HUES6 (cell line): ENCODE measurements at regions not wholly inside any gene's neighbourhood (a gene's known extent, or its start where the extent isn't known, plus 50 kb on each side); places are given as distances from the start of the nearest gene placed in this dataset.

Source experiments
- H3K27ac ChIP-seq: 2 replicates; pipeline ENCODE4 v1.7.0; 2013; ENCODE audit warnings: low read depth, mild to moderate bottlenecking, low read length, inconsistent platforms
- H3K27me3 ChIP-seq: 2 replicates; pipeline ENCODE4 v1.6.1; 2013; ENCODE audit warnings: low read length; ENCODE audit not compliant: control insufficient read depth, insufficient read depth
- H3K36me3 ChIP-seq: 2 replicates; pipeline ENCODE4 v1.6.1; 2013; ENCODE audit warnings: low read length; ENCODE audit not compliant: control insufficient read depth, insufficient read depth
- H3K4me1 ChIP-seq: 2 replicates; pipeline ENCODE4 v1.6.1; 2013; ENCODE audit warnings: low read length; ENCODE audit not compliant: control insufficient read depth, insufficient read depth
- H3K4me3 ChIP-seq: 2 replicates; pipeline ENCODE4 v1.5.1; 2013; ENCODE audit warnings: low read depth, low read length
- H3K9ac ChIP-seq: one replicate; pipeline ENCODE4 v1.6.1; 2013; ENCODE audit warnings: mild to moderate bottlenecking, low read length
- H3K9me3 ChIP-seq: 2 replicates; pipeline ENCODE4 v1.6.1; 2013; ENCODE audit warnings: low read depth, low read length; ENCODE audit not compliant: control insufficient read depth, insufficient read depth

DNA sequence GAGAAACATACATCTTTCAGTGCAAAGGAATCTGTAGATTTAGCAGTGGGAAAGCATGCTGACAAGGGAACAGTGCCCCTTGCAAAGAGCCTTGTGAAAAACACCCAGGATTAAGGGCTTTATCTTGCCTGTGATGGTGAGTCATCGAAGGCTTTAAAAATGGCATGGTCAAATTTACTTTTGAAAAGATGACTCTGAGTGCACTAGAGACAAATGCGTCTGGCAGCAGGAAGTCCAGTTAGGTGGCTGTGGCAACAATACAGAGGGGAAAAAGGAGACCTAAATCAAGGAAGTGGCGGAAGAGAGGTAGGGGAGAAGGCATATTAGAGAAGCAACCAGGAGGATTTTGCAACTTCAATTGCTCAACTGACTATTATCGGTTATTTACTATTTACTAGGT, 472.6 kb upstream of the CPEB2 start:
- Histone ChIP-seq H3K36me3 (no peaks in the 10 kb centered on the region), H3K27ac (no peak overlapping the region), H3K4me1 (peaks cover 14% of the 10 kb centered on the region), H3K4me3 (no peak overlapping the region), H3K27me3 (no peaks in the 10 kb centered on the region), H3K9ac (no peak overlapping the region), H3K9me3 (no peaks in the 10 kb centered on the region)

- Histone ChIP-seq H3K27ac (no peak overlapping the region), H3K9me3 (no peaks in the 10 kb centered on the region), H3K36me3 (no peaks in the 10 kb centered on the region), H3K9ac (no peak overlapping the region), H3K4me1 (peaks cover 14% of the 10 kb centered on the region), H3K27me3 (no peaks in the 10 kb centered on the region), H3K4me3 (no peak overlapping the region)
Measured at GRCh38 chr4:14532436-14532835, 469.8 kb upstream of the CPEB2 start.

GRCh38 chr4:14539246-14539645, 463.0 kb upstream of the CPEB2 start:
- H3K36me3 ChIP-seq: no peaks in the 10 kb centered on the region
- H3K9me3 ChIP-seq: no peaks in the 10 kb centered on the region
- no peak overlapping the region for H3K9ac ChIP-seq
- peaks cover 3% of the 10 kb centered on the region; the same call in 1 of the 2 replicates for H3K4me1 ChIP-seq
- H3K27ac ChIP-seq: no peak overlapping the region
- no peak overlapping the region for H3K4me3 ChIP-seq
- no peaks in the 10 kb centered on the region for H3K27me3 ChIP-seq

- H3K4me3 ChIP-seq: no peak overlapping the region
- H3K4me1 ChIP-seq: no peaks in the 10 kb centered on the region
- no peak overlapping the region for H3K27ac ChIP-seq
- H3K9ac ChIP-seq: no peak overlapping the region
- H3K27me3 ChIP-seq: no peaks in the 10 kb centered on the region
- H3K36me3 ChIP-seq: no peaks in the 10 kb centered on the region
- H3K9me3 ChIP-seq: no peaks in the 10 kb centered on the region
Measured at GRCh38 chr4:14545163-14545562, 457.1 kb upstream of the CPEB2 start.

DNA sequence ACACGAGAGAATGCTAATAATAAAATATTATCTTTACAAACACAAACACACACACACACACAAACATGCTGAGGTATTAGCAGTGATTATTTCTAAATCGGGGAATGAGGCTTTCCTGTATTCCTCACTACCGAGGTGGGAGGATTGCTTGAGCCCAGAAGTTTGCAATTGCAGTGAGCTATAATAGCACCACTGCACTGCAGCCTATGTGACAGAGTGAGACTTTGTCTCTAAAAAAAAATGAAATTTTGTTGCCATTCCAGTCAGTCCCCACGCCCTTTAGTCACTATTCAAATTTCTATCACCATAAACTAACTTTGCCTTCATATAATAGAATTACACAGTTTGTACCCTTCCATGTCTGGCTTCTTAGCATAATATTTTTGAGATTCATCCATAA, 456.5 kb upstream of the CPEB2 start:
- H3K27me3 ChIP-seq: no peaks in the 10 kb centered on the region
- H3K9ac ChIP-seq: no peak overlapping the region
- H3K27ac ChIP-seq: no peak overlapping the region
- no peaks in the 10 kb centered on the region for H3K9me3 ChIP-seq
- H3K4me3 ChIP-seq: no peak overlapping the region
- no peaks in the 10 kb centered on the region for H3K4me1 ChIP-seq
- no peaks in the 10 kb centered on the region for H3K36me3 ChIP-seq

GRCh38 chr4:14552119-14552518, 450.2 kb upstream of the CPEB2 start:
- no peak overlapping the region for H3K9ac ChIP-seq
- H3K9me3 ChIP-seq: no peaks in the 10 kb centered on the region
- no peaks in the 10 kb centered on the region for H3K36me3 ChIP-seq
- no peaks in the 10 kb centered on the region for H3K4me1 ChIP-seq
- H3K27me3 ChIP-seq: no peaks in the 10 kb centered on the region
- no peak overlapping the region for H3K27ac ChIP-seq
- H3K4me3 ChIP-seq: no peak overlapping the region

DNA sequence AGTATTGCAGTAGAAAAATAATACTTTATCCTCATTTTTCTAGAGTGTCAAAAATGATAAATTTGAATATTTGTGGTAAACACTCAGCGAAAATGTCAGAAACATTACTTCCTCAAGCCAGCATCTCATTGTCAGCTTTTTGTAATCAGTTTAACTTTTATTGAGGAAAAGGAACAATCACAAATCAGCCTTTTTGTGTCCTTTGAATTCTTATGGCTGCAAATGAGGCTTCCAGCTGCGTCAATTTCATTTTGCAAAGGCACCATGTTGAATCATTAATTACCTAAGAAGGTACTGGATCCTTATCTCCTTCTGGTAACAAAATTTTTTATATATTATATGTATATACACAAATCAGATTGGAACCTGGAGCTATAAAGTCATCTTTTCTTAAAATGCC, 442.6 kb upstream of the CPEB2 start:
- no peak overlapping the region for H3K27ac ChIP-seq
- no peak overlapping the region for H3K4me3 ChIP-seq
- H3K9me3 ChIP-seq: no peaks in the 10 kb centered on the region
- H3K9ac ChIP-seq: no peak overlapping the region
- no peaks in the 10 kb centered on the region for H3K36me3 ChIP-seq
- no peaks in the 10 kb centered on the region for H3K27me3 ChIP-seq
- no peaks in the 10 kb centered on the region for H3K4me1 ChIP-seq

DNA sequence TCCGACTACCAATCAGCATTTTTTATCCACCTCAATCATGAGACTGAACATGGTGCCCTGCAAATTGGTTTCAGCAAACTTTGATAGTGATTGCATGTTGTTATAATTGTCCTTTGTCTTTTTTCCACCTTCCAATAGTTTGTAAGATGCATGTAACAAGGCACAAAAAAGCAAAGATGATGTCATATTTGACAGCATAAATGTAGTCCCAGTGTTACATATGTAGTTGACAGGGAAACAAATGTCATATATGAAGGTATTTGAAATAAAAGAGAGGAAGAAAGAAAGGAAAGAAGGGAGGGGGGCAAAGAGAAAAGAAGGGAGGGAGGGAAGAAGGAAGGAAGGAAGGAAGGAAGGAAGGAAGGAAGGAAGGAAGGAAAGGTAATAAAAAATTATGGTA, 441.7 kb upstream of the CPEB2 start:
- Histone ChIP-seq H3K9ac (no peak overlapping the region), H3K4me1 (no peaks in the 10 kb centered on the region), H3K27ac (no peak overlapping the region), H3K36me3 (no peaks in the 10 kb centered on the region), H3K4me3 (no peak overlapping the region), H3K27me3 (no peaks in the 10 kb centered on the region), H3K9me3 (no peaks in the 10 kb centered on the region)

DNA sequence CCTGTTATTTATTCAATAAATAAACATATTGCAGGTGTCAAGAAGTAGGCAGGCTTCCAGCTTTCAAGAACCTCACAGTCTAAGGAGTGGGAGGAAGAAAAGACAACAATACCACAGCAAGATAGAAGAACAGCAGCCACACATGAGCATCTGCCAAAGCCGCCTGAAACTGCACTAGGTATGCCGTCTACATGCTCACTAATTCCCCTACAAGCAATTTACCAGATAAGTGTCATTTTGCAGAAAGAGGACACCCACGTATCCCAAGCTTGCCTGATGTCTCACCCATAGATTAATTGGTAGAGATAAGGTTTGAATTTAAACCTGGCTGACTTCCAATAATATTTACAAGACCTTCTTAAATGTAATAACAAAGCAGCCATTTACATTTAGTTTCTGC, 439.4 kb upstream of the CPEB2 start:
- no peaks in the 10 kb centered on the region for H3K27me3 ChIP-seq
- H3K36me3 ChIP-seq: no peaks in the 10 kb centered on the region
- no peak overlapping the region for H3K4me3 ChIP-seq
- no peak overlapping the region for H3K9ac ChIP-seq
- no peaks in the 10 kb centered on the region for H3K4me1 ChIP-seq
- H3K9me3 ChIP-seq: no peaks in the 10 kb centered on the region
- no peak overlapping the region for H3K27ac ChIP-seq

DNA sequence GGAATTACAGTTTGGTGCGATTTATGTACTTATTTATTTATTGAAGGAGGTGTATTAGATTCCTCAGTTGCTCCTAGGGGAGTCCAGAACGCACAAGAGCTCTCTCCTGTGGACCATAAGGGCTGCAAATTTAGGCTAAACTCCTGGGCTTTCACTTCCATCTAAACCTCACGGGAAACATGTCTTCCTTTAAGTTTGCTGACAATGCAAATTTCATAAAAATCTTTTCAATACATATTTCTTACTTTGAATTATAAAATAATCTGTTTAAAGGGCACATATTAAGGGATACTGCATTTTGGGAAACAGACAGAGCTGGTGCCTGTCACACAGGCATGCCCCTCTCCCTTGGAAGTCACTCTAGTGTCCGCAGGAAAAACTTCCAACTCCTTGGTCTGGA, 438.0 kb upstream of the CPEB2 start:
- Histone ChIP-seq H3K4me1 (no peaks in the 10 kb centered on the region), H3K4me3 (no peak overlapping the region), H3K27me3 (no peaks in the 10 kb centered on the region), H3K36me3 (no peaks in the 10 kb centered on the region), H3K9me3 (no peaks in the 10 kb centered on the region), H3K27ac (no peak overlapping the region), H3K9ac (no peak overlapping the region)

DNA sequence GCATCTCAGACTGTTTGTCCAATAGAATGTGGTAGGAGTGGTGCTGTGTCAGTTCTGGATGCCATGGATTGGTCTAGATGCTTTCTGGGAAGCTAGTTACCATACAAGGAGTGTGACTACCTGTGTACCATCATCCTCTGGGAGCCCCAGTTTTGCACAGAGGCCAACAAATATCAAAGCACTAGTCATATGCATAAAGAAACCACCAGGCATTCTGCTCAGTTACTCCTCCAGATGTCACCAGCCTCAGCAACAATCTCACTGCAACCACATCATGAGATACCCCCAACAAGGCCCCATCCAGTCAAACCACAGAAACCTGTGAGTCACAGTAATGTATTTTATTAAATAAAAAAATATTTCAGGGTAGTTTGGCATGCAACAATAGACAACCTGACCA, 435.8 kb upstream of the CPEB2 start:
- no peaks in the 10 kb centered on the region for H3K4me1 ChIP-seq
- no peaks in the 10 kb centered on the region for H3K36me3 ChIP-seq
- no peak overlapping the region for H3K4me3 ChIP-seq
- no peak overlapping the region for H3K27ac ChIP-seq
- no peak overlapping the region for H3K9ac ChIP-seq
- no peaks in the 10 kb centered on the region for H3K27me3 ChIP-seq
- no peaks in the 10 kb centered on the region for H3K9me3 ChIP-seq

- no peaks in the 10 kb centered on the region for H3K36me3 ChIP-seq
- no peak overlapping the region for H3K9ac ChIP-seq
- H3K27ac ChIP-seq: no peak overlapping the region
- H3K4me3 ChIP-seq: no peak overlapping the region
- H3K27me3 ChIP-seq: no peaks in the 10 kb centered on the region
- H3K9me3 ChIP-seq: no peaks in the 10 kb centered on the region
- no peaks in the 10 kb centered on the region for H3K4me1 ChIP-seq
Measured at GRCh38 chr4:14568351-14568750, 433.9 kb upstream of the CPEB2 start.
